ENCODE measurements at regions not wholly inside any gene's neighbourhood (a gene's known extent, or its start where the extent isn't known, plus 50 kb on each side); places are given as distances from the start of the nearest gene placed in this dataset.

GRCh38 chr4:30783751-30784150, 63.6 kb downstream of the PCDH7 start:
- DNase-seq (ENCODE audit: low read depth) = no peak

GRCh38 chr4:30789219-30789671, 69.1 kb downstream of the PCDH7 start:
- DNase-seq (ENCODE audit: low read depth) = no peak

- DNase-seq (ENCODE audit: low read depth) = no peak
Observed at GRCh38 chr4:30790123-30790522, 70.0 kb downstream of the PCDH7 start.

- no peak for DNase-seq (ENCODE audit: low read depth)
Observed at GRCh38 chr4:30790998-30791397, 70.8 kb downstream of the PCDH7 start.

GRCh38 chr4:30792601-30793000, 72.4 kb downstream of the PCDH7 start:
- peak; percentile 19 for DNase-seq (ENCODE audit: low read depth)

GRCh38 chr4:30801876-30802275, 81.7 kb downstream of the PCDH7 start:
- DNase-seq (ENCODE audit: low read depth) = no peak

GRCh38 chr4:30802622-30803323, 82.6 kb downstream of the PCDH7 start:
- DNase-seq (ENCODE audit: low read depth) = peak; percentile 97

- DNase-seq (ENCODE audit: low read depth) = no peak
Observed at GRCh38 chr4:30808276-30808675, 88.1 kb downstream of the PCDH7 start.

- DNase-seq (ENCODE audit: low read depth) = no peak
Observed at GRCh38 chr4:30811296-30811695, 91.1 kb downstream of the PCDH7 start.

- no peak for DNase-seq (ENCODE audit: low read depth)
Observed at GRCh38 chr4:30815685-30816084, 95.5 kb downstream of the PCDH7 start.

GRCh38 chr4:30817447-30817846, 97.3 kb downstream of the PCDH7 start:
- no peak for DNase-seq (ENCODE audit: low read depth)

GRCh38 chr4:30818541-30818940, 98.4 kb downstream of the PCDH7 start:
- DNase-seq (ENCODE audit: low read depth) = no peak

- DNase-seq (ENCODE audit: low read depth) = no peak
Observed at GRCh38 chr4:30821275-30821674, 101.1 kb downstream of the PCDH7 start.

GRCh38 chr4:30821859-30822612, 101.9 kb downstream of the PCDH7 start:
- peak; percentile 84 for DNase-seq (ENCODE audit: low read depth)

- DNase-seq (ENCODE audit: low read depth) = no peak
Observed at GRCh38 chr4:30822911-30823551, 102.9 kb downstream of the PCDH7 start.

GRCh38 chr4:30825008-30825770, 105.0 kb downstream of the PCDH7 start:
- DNase-seq (ENCODE audit: low read depth) = peak; percentile 44

- DNase-seq (ENCODE audit: low read depth) = peak; percentile 62
Observed at GRCh38 chr4:30828264-30828926, 108.2 kb downstream of the PCDH7 start.

GRCh38 chr4:30832639-30833038, 112.5 kb downstream of the PCDH7 start:
- DNase-seq (ENCODE audit: low read depth) = no peak

- DNase-seq (ENCODE audit: low read depth) = no peak
Observed at GRCh38 chr4:30833206-30833605, 113.0 kb downstream of the PCDH7 start.

- no peak for DNase-seq (ENCODE audit: low read depth)
Observed at GRCh38 chr4:30835044-30835443, 114.9 kb downstream of the PCDH7 start.

GRCh38 chr4:30836231-30836630, 116.1 kb downstream of the PCDH7 start:
- no peak for DNase-seq (ENCODE audit: low read depth)

Data from LHCN-M2 (cell line).